Progenitor cell of endocrine pancreas (in vitro differentiated cells): ENCODE measurements at regions not wholly inside any gene's neighbourhood (a gene's known extent, or its start where the extent isn't known, plus 50 kb on each side); places are given as distances from the start of the nearest gene placed in this dataset.

Experiments used
- DNase-seq: peaks from one replicate; pipeline ENCODE4 v3.0.0; 2021; ENCODE audit warnings: low spot score; ENCODE audit not compliant: unreplicated experiment
- H3K27ac Mint-ChIP-seq: 2 replicates; pipeline ENCODE4 v1.8.0; 2021; ENCODE audit warnings: mild to moderate bottlenecking, moderate library complexity, mixed read lengths
- H3K27me3 Mint-ChIP-seq: 2 replicates; pipeline ENCODE4 v1.8.0; 2021; ENCODE audit warnings: mixed read lengths
- H3K36me3 Mint-ChIP-seq: 2 replicates; pipeline ENCODE4 v1.8.0; 2022; ENCODE audit warnings: mixed read lengths; ENCODE audit not compliant: insufficient read depth
- H3K4me1 Mint-ChIP-seq: 2 replicates; pipeline ENCODE4 v1.8.0; 2021; ENCODE audit warnings: low read depth, mixed read lengths
- H3K4me3 Mint-ChIP-seq: 2 replicates; pipeline ENCODE4 v1.8.0; 2021; ENCODE audit warnings: low read depth, mild to moderate bottlenecking, moderate library complexity, mixed read lengths
- H3K9me3 Mint-ChIP-seq: 2 replicates; pipeline ENCODE4 v1.8.0; 2021; ENCODE audit warnings: low read depth, mixed read lengths
- CTCF ChIP-seq: fragments of 200-600 bp; sonication (generic); IDR thresholded peaks from one replicate; pipeline ENCODE4 v1.5.0; 2021; ENCODE audit warnings: antibody characterized with exemption, mild to moderate bottlenecking; ENCODE audit not compliant: unreplicated experiment

DNA sequence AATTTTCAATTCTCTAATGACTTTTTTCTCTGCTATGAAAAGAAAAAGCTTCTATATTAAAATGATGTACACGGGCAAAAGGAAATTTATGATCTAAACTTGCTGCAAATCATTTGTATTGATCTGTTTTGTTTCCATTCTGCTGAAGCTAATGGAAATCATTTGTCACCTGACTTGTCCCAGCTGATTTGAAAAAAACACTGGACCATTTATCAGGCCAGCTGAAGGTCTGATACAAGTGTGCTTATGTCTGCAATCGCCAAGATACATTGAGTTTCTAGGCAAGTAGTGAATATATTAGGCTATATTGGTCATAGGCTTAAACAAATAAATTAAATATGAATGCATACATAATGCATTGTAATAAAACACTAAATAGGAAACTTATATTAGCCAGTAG, 1309.7 kb downstream of the REEP3 start:
- H3K4me3 Mint-ChIP-seq, result no peak overlapping the region
- no peaks in the 10 kb centered on the region for H3K9me3 Mint-ChIP-seq
- peaks cover 13% of the 10 kb centered on the region for H3K4me1 Mint-ChIP-seq
- DNase-seq, result no peak
- no peak overlapping the region for H3K27ac Mint-ChIP-seq
- no peaks in the 10 kb centered on the region for H3K27me3 Mint-ChIP-seq
- no peak for TF ChIP-seq CTCF
- H3K36me3 Mint-ChIP-seq, result no peaks in the 10 kb centered on the region

DNA sequence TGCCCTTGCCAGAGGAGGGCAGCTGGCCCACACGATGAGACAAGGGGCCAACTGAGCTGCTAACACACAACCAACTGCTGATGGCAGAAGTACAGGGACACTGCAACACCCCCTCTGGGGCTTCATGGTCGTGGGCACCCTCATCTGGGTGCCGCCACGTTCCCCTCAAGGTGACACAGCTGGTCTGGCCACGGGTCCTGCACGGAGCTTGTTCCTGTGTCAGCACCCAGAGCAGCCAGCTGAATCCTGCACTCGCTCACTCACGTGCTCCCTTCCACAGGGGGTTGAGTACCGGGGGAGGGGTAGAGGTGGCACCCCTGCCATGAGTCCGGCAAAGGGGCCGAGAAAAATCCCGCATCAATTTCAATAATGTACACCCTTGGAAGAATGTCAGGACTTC, 1319.1 kb downstream of the REEP3 start:
- no peak overlapping the region for H3K4me3 Mint-ChIP-seq

GRCh38 chr10:64846700-64847099, 1325.5 kb downstream of the REEP3 start:
- H3K4me1 Mint-ChIP-seq, result peaks cover 3% of the 10 kb centered on the region

More for the DNA sequence above, 1319.1 kb downstream of the REEP3 start:
- Mint-ChIP-seq H3K36me3 (no peaks in the 10 kb centered on the region), H3K27ac (no peak overlapping the region), H3K4me1 (no peaks in the 10 kb centered on the region), H3K27me3 (no peaks in the 10 kb centered on the region), H3K9me3 (no peaks in the 10 kb centered on the region)
- no peak for DNase-seq
- TF ChIP-seq CTCF, result no peak

DNA sequence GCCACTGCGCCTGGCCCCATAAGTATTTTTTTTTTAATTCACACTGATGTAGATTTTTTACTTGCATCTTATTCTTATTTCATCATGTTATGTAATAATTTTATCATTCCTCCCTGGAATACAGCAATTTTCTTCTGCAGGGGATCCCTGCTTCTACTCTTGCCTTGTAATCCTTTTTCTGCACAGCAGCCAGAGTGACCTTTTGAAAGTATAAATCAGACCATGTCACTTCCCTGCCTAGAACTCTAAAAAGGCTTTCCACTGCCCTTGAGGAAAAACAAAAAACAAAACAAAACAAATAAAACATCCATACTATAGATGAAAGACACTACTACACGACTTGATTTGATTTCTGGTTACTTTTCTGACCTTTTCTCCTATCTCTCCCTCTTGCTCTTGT, 1334.7 kb downstream of the REEP3 start:
- no peaks in the 10 kb centered on the region for H3K27me3 Mint-ChIP-seq
- H3K4me3 Mint-ChIP-seq, result no peak overlapping the region
- peaks cover 5% of the 10 kb centered on the region for H3K4me1 Mint-ChIP-seq
- no peaks in the 10 kb centered on the region for H3K9me3 Mint-ChIP-seq
- no peak for DNase-seq
- H3K27ac Mint-ChIP-seq, result no peak overlapping the region
- no peak for TF ChIP-seq CTCF
- no peaks in the 10 kb centered on the region for H3K36me3 Mint-ChIP-seq

More at GRCh38 chr10:64846700-64847099, 1325.5 kb downstream of the REEP3 start:
- no peaks in the 10 kb centered on the region for H3K9me3 Mint-ChIP-seq
- no peak for TF ChIP-seq CTCF
- H3K27me3 Mint-ChIP-seq, result no peaks in the 10 kb centered on the region
- no peaks in the 10 kb centered on the region for H3K36me3 Mint-ChIP-seq
- DNase-seq, result no peak
- no peak overlapping the region for H3K4me3 Mint-ChIP-seq
- H3K27ac Mint-ChIP-seq, result no peak overlapping the region

- no peaks in the 10 kb centered on the region for H3K27me3 Mint-ChIP-seq
- no peaks in the 10 kb centered on the region for H3K36me3 Mint-ChIP-seq
- H3K27ac Mint-ChIP-seq, result no peak overlapping the region
- H3K4me3 Mint-ChIP-seq, result no peak overlapping the region
- no peak for DNase-seq
- peaks cover 4% of the 10 kb centered on the region for H3K4me1 Mint-ChIP-seq
- no peak for TF ChIP-seq CTCF
- no peaks in the 10 kb centered on the region for H3K9me3 Mint-ChIP-seq
These were observed 1338.7 kb downstream of the REEP3 start for GRCh38 chr10:64859911-64860310.
